GM12878 (cell line): ENCODE measurements at regions not wholly inside any gene's neighbourhood (a gene's known extent, or its start where the extent isn't known, plus 50 kb on each side); places are given as distances from the start of the nearest gene placed in this dataset.
"Not testable (repeated sequence)": the region's sequence is repeated elsewhere in the genome, so short reads cannot be mapped to it uniquely, and the experiment has no call there.

Source experiments
- CHD2 ChIP-seq: IDR thresholded peaks from 2 replicates; pipeline ENCODE4 v1.6.1; 2011; ENCODE audit warnings: low read depth, low read length, improper control_type of control experiment, borderline replicate concordance
- HCFC1 ChIP-seq: fragments of 150-350 bp; IDR thresholded peaks from 2 replicates; pipeline ENCODE4 v1.6.1; 2014; ENCODE audit warnings: low read length
- JUNB ChIP-seq: IDR thresholded peaks from 2 replicates; pipeline ENCODE4 v1.6.1; 2016; ENCODE audit warnings: antibody characterized with exemption, mild to moderate bottlenecking
- MEF2A ChIP-seq: IDR thresholded peaks from 2 replicates; pipeline ENCODE4 v1.6.1; 2011; ENCODE audit warnings: low read depth, mild to moderate bottlenecking, low read length, moderate library complexity; ENCODE audit not compliant: insufficient read depth
- SP1 ChIP-seq: IDR thresholded peaks from one replicate; pipeline ENCODE4 v1.6.1; 2011; ENCODE audit warnings: low read depth, low read length
- STAT1 ChIP-seq: fragments of 450-650 bp; conservative IDR thresholded peaks from 2 replicates; pipeline ENCODE4 v1.6.1; 2014; ENCODE audit warnings: antibody characterized with exemption, mild to moderate bottlenecking
- TAF1 ChIP-seq: IDR thresholded peaks from 2 replicates; pipeline ENCODE4 v1.6.1; 2011; ENCODE audit warnings: mild to moderate bottlenecking, low read depth, low read length, borderline replicate concordance
- TF ChIP-seq, protein P1 (sequence below): IDR thresholded peaks from 2 replicates; pipeline ENCODE4 v1.6.1; 2011; ENCODE audit warnings: mild to moderate bottlenecking, low read depth, low read length, moderate library complexity; ENCODE audit not compliant: insufficient replicate concordance
- TF ChIP-seq, protein P2 (sequence below): IDR thresholded peaks from 2 replicates; pipeline ENCODE4 v1.6.1; 2011; ENCODE audit warnings: borderline replicate concordance, low read depth, mild to moderate bottlenecking, moderate library complexity, mixed read lengths, low read length; ENCODE audit not compliant: insufficient read depth; ENCODE audit errors: extremely low read length
- TF ChIP-seq, protein P3 (sequence below): IDR thresholded peaks from 2 replicates; pipeline ENCODE4 v1.6.1; 2011; ENCODE audit warnings: low read depth, mild to moderate bottlenecking, low read length, moderate library complexity, borderline replicate concordance; ENCODE audit errors: extremely low read depth
- TF ChIP-seq, protein P4 (sequence below), 3 experiments: IDR thresholded peaks in 2 of 3; conservative IDR thresholded peaks in 1 of 3; 2 replicates each; pipeline ENCODE4 v1.5.1; 2011; ENCODE audit warnings: low read depth in 3 of 3, low read length in 3 of 3, mild to moderate bottlenecking in 3 of 3, control low read depth in 2 of 3, moderate library complexity in 2 of 3, inconsistent platforms in 1 of 3, mixed read lengths in 1 of 3; ENCODE audit not compliant: control insufficient read depth in 2 of 3, insufficient read depth in 1 of 3; ENCODE audit errors: extremely low read depth in 1 of 3
- TF ChIP-seq, protein P5 (sequence below): IDR thresholded peaks from 2 replicates; pipeline ENCODE4 v1.6.1; 2012; ENCODE audit warnings: mild to moderate bottlenecking, low read depth, low read length
- TF ChIP-seq, protein P6 (sequence below): fragments of 450-650 bp; IDR thresholded peaks from 2 replicates; pipeline ENCODE4 v1.6.1; 2018; ENCODE audit warnings: borderline replicate concordance, mild to moderate bottlenecking; ENCODE audit not compliant: partially characterized antibody

DNA sequence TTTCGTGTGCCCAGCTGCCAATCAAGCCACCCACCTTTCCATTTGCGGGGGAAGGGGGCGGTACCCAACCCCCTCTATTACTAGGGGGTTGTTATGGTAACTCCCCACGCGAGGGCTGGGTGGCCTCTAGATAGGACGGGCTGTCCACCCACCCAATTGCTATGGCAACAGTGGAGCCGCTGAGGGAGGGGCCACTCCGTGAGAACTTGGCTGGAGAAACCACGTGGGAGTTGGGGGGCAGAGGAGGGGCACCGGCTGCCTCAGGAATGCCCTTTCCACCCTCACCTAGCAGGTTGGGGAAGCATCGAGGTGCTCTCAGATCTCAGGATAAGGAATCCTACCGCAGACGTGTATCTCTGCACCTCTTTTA lies 220.0 kb upstream of the NOTCH2NLA start:
- TF ChIP-seq, protein P1, sequence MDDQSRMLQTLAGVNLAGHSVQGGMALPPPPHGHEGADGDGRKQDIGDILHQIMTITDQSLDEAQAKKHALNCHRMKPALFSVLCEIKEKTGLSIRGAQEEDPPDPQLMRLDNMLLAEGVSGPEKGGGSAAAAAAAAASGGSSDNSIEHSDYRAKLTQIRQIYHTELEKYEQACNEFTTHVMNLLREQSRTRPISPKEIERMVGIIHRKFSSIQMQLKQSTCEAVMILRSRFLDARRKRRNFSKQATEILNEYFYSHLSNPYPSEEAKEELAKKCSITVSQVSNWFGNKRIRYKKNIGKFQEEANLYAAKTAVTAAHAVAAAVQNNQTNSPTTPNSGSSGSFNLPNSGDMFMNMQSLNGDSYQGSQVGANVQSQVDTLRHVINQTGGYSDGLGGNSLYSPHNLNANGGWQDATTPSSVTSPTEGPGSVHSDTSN = not testable (repeated sequence)
- TF ChIP-seq, protein P2, sequence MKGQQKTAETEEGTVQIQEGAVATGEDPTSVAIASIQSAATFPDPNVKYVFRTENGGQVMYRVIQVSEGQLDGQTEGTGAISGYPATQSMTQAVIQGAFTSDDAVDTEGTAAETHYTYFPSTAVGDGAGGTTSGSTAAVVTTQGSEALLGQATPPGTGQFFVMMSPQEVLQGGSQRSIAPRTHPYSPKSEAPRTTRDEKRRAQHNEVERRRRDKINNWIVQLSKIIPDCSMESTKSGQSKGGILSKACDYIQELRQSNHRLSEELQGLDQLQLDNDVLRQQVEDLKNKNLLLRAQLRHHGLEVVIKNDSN = not testable (repeated sequence)
- TF ChIP-seq HCFC1, TAF1, STAT1, JUNB, CHD2, SP1, MEF2A: not testable (repeated sequence)
- TF ChIP-seq, protein P3, sequence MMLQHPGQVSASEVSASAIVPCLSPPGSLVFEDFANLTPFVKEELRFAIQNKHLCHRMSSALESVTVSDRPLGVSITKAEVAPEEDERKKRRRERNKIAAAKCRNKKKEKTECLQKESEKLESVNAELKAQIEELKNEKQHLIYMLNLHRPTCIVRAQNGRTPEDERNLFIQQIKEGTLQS = not testable (repeated sequence)
- TF ChIP-seq, protein P4, sequence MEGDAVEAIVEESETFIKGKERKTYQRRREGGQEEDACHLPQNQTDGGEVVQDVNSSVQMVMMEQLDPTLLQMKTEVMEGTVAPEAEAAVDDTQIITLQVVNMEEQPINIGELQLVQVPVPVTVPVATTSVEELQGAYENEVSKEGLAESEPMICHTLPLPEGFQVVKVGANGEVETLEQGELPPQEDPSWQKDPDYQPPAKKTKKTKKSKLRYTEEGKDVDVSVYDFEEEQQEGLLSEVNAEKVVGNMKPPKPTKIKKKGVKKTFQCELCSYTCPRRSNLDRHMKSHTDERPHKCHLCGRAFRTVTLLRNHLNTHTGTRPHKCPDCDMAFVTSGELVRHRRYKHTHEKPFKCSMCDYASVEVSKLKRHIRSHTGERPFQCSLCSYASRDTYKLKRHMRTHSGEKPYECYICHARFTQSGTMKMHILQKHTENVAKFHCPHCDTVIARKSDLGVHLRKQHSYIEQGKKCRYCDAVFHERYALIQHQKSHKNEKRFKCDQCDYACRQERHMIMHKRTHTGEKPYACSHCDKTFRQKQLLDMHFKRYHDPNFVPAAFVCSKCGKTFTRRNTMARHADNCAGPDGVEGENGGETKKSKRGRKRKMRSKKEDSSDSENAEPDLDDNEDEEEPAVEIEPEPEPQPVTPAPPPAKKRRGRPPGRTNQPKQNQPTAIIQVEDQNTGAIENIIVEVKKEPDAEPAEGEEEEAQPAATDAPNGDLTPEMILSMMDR (IDR thresholded peaks at IDR 0.05 in 2 of 3, conservative IDR thresholded peaks at IDR 0.05 in 1 of 3; ENCODE audit: control insufficient read depth in 2 of 3, extremely low read depth in 1 of 3, insufficient read depth in 1 of 3, low read depth in 3 of 3, low read length in 3 of 3) = not testable (repeated sequence)
- TF ChIP-seq, protein P5, sequence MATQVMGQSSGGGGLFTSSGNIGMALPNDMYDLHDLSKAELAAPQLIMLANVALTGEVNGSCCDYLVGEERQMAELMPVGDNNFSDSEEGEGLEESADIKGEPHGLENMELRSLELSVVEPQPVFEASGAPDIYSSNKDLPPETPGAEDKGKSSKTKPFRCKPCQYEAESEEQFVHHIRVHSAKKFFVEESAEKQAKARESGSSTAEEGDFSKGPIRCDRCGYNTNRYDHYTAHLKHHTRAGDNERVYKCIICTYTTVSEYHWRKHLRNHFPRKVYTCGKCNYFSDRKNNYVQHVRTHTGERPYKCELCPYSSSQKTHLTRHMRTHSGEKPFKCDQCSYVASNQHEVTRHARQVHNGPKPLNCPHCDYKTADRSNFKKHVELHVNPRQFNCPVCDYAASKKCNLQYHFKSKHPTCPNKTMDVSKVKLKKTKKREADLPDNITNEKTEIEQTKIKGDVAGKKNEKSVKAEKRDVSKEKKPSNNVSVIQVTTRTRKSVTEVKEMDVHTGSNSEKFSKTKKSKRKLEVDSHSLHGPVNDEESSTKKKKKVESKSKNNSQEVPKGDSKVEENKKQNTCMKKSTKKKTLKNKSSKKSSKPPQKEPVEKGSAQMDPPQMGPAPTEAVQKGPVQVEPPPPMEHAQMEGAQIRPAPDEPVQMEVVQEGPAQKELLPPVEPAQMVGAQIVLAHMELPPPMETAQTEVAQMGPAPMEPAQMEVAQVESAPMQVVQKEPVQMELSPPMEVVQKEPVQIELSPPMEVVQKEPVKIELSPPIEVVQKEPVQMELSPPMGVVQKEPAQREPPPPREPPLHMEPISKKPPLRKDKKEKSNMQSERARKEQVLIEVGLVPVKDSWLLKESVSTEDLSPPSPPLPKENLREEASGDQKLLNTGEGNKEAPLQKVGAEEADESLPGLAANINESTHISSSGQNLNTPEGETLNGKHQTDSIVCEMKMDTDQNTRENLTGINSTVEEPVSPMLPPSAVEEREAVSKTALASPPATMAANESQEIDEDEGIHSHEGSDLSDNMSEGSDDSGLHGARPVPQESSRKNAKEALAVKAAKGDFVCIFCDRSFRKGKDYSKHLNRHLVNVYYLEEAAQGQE = not testable (repeated sequence)
- TF ChIP-seq, protein P6, sequence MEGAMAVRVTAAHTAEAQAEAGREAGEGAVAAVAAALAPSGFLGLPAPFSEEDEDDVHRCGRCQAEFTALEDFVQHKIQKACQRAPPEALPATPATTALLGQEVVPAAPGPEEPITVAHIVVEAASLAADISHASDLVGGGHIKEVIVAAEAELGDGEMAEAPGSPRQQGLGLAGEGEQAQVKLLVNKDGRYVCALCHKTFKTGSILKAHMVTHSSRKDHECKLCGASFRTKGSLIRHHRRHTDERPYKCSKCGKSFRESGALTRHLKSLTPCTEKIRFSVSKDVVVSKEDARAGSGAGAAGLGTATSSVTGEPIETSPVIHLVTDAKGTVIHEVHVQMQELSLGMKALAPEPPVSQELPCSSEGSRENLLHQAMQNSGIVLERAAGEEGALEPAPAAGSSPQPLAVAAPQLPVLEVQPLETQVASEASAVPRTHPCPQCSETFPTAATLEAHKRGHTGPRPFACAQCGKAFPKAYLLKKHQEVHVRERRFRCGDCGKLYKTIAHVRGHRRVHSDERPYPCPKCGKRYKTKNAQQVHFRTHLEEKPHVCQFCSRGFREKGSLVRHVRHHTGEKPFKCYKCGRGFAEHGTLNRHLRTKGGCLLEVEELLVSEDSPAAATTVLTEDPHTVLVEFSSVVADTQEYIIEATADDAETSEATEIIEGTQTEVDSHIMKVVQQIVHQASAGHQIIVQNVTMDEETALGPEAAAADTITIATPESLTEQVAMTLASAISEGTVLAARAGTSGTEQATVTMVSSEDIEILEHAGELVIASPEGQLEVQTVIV = not testable (repeated sequence)
